ENCODE measurements at regions not wholly inside any gene's neighbourhood (a gene's known extent, or its start where the extent isn't known, plus 50 kb on each side); places are given as distances from the start of the nearest gene placed in this dataset.
A peak's percentile ranks its signal among the peaks of the same experiment; 100 is the strongest.
"Not testable (repeated sequence)": the region's sequence is repeated elsewhere in the genome, so short reads cannot be mapped to it uniquely, and the experiment has no call there.

- DNase-seq (ENCODE audit: low read depth in 2 of 2), result not testable (repeated sequence)
Observed at GRCh38 chr16:29258946-29259634, 147.4 kb downstream of the NPIPB11 start.

GRCh38 chr16:29257419-29258336, 148.8 kb downstream of the NPIPB11 start:
- DNase-seq (ENCODE audit: low read depth in 2 of 2), result not testable (repeated sequence)

GRCh38 chr16:29256501-29256981, 150.0 kb downstream of the NPIPB11 start:
- no peak for DNase-seq (ENCODE audit: low read depth in 2 of 2)

GRCh38 chr16:29255957-29256356, 150.6 kb downstream of the NPIPB11 start:
- not testable (repeated sequence) for DNase-seq (ENCODE audit: low read depth in 2 of 2)

- DNase-seq (ENCODE audit: low read depth in 2 of 2), result not testable (repeated sequence)
Observed at GRCh38 chr16:29255496-29255796, 151.1 kb downstream of the NPIPB11 start.

- DNase-seq (ENCODE audit: low read depth in 2 of 2), result no peak
Observed at GRCh38 chr16:29254676-29255495, 151.6 kb downstream of the NPIPB11 start.

GRCh38 chr16:29253716-29254590, 152.6 kb downstream of the NPIPB11 start:
- not testable (repeated sequence) for DNase-seq (ENCODE audit: low read depth in 2 of 2)

GRCh38 chr16:29253066-29253590, 153.4 kb downstream of the NPIPB11 start:
- DNase-seq (ENCODE audit: low read depth in 2 of 2), result not testable (repeated sequence)

GRCh38 chr16:29252311-29252710, 154.2 kb downstream of the NPIPB11 start:
- DNase-seq (ENCODE audit: low read depth in 2 of 2), result not testable (repeated sequence)

- not testable (repeated sequence) for DNase-seq (ENCODE audit: low read depth in 2 of 2)
Observed at GRCh38 chr16:29251571-29252011, 154.9 kb downstream of the NPIPB11 start.

- not testable (repeated sequence) for DNase-seq (ENCODE audit: low read depth in 2 of 2)
Observed at GRCh38 chr16:29250923-29251434, 155.5 kb downstream of the NPIPB11 start.

GRCh38 chr16:29250469-29250868, 156.0 kb downstream of the NPIPB11 start:
- DNase-seq (ENCODE audit: low read depth in 2 of 2), result not testable (repeated sequence)

GRCh38 chr16:29248940-29249318, 157.6 kb downstream of the NPIPB11 start:
- DNase-seq (ENCODE audit: low read depth in 2 of 2), result not testable (repeated sequence)

GRCh38 chr16:29248306-29248939, 158.1 kb downstream of the NPIPB11 start:
- DNase-seq (ENCODE audit: low read depth in 2 of 2), result peak in 1 of 2 donors; percentile 3

- not testable (repeated sequence) for DNase-seq (ENCODE audit: low read depth in 2 of 2)
Observed at GRCh38 chr16:29246091-29246490, 160.4 kb downstream of the NPIPB11 start.

- no peak for DNase-seq (ENCODE audit: low read depth in 2 of 2)
Observed at GRCh38 chr16:29237971-29238370, 168.5 kb downstream of the NPIPB11 start.

- not testable (repeated sequence) for DNase-seq (ENCODE audit: low read depth in 2 of 2)
Observed at GRCh38 chr16:29237495-29237894, 169.0 kb downstream of the NPIPB11 start.

- DNase-seq (ENCODE audit: low read depth in 2 of 2), result not testable (repeated sequence)
Observed at GRCh38 chr16:29237023-29237422, 169.5 kb downstream of the NPIPB11 start.

- not testable (repeated sequence) for DNase-seq (ENCODE audit: low read depth in 2 of 2)
Observed at GRCh38 chr16:29235836-29236370, 170.6 kb downstream of the NPIPB11 start.
